ENCODE measurements at regions not wholly inside any gene's neighbourhood (a gene's known extent, or its start where the extent isn't known, plus 50 kb on each side); places are given as distances from the start of the nearest gene placed in this dataset.

- no peak overlapping the region for H3K4me3 ChIP-seq
Measured at GRCh38 chr4:164197556-164197955, 556.4 kb upstream of the SMIM31 start.

GRCh38 chr4:164203476-164203875, 550.5 kb upstream of the SMIM31 start:
- 87% methylated on average over 4 of the region's 4 CpGs for WGBS
- no peak for DNase-seq (ENCODE audit: low spot score in 2 of 2)
- no peak for TF ChIP-seq EP300 (IDR thresholded peaks at IDR 0.05)
- no peak for TF ChIP-seq CTCF (IDR thresholded peaks at IDR 0.05)
- no peak for TF ChIP-seq POLR2AphosphoS5 (IDR thresholded peaks at IDR 0.05)
- no peak for TF ChIP-seq POLR2A (IDR thresholded peaks at IDR 0.05)
- no peaks in the 10 kb centered on the region for H3K36me3 ChIP-seq
- H3K27me3 ChIP-seq: no peaks in the 10 kb centered on the region
- H3K27ac ChIP-seq: no peak overlapping the region
- H3K9me3 ChIP-seq: no peaks in the 10 kb centered on the region
- H3K4me1 ChIP-seq: no peaks in the 10 kb centered on the region
- H3K4me3 ChIP-seq: no peak overlapping the region

More at GRCh38 chr4:164197556-164197955, 556.4 kb upstream of the SMIM31 start:
- H3K36me3 ChIP-seq: no peaks in the 10 kb centered on the region
- WGBS: 92% methylated on average over 18 of the region's 18 CpGs
- H3K9me3 ChIP-seq: no peaks in the 10 kb centered on the region
- H3K27ac ChIP-seq: no peak overlapping the region
- DNase-seq (ENCODE audit: low spot score in 2 of 2): no peak
- H3K27me3 ChIP-seq: no peaks in the 10 kb centered on the region
- no peaks in the 10 kb centered on the region for H3K4me1 ChIP-seq
- TF ChIP-seq POLR2A (IDR thresholded peaks at IDR 0.05): no peak

GRCh38 chr4:164204434-164204833, 549.5 kb upstream of the SMIM31 start:
- Histone ChIP-seq H3K36me3 (no peaks in the 10 kb centered on the region), H3K27ac (no peak overlapping the region), H3K4me3 (no peak overlapping the region), H3K27me3 (no peaks in the 10 kb centered on the region), H3K9me3 (no peaks in the 10 kb centered on the region), H3K4me1 (no peaks in the 10 kb centered on the region)
- no peak for DNase-seq (ENCODE audit: low spot score in 2 of 2)
- TF ChIP-seq POLR2A (IDR thresholded peaks at IDR 0.05): no peak
- no peak for TF ChIP-seq CTCF (IDR thresholded peaks at IDR 0.05)
- TF ChIP-seq POLR2AphosphoS5 (IDR thresholded peaks at IDR 0.05): no peak
- TF ChIP-seq EP300 (IDR thresholded peaks at IDR 0.05): no peak

GRCh38 chr4:164207460-164207859, 546.5 kb upstream of the SMIM31 start:
- H3K27ac ChIP-seq: no peak overlapping the region
- no peak overlapping the region for H3K4me3 ChIP-seq
- H3K4me1 ChIP-seq: no peaks in the 10 kb centered on the region
- H3K36me3 ChIP-seq: no peaks in the 10 kb centered on the region
- 84% methylated on average over 5 of the region's 5 CpGs for WGBS
- no peak for DNase-seq (ENCODE audit: low spot score in 2 of 2)
- no peaks in the 10 kb centered on the region for H3K27me3 ChIP-seq
- H3K9me3 ChIP-seq: no peaks in the 10 kb centered on the region
- TF ChIP-seq CTCF (IDR thresholded peaks at IDR 0.05): no peak
- TF ChIP-seq POLR2A (IDR thresholded peaks at IDR 0.05): no peak
- no peak for TF ChIP-seq EP300 (IDR thresholded peaks at IDR 0.05)
- no peak for TF ChIP-seq POLR2AphosphoS5 (IDR thresholded peaks at IDR 0.05)

GRCh38 chr4:164210377-164210776, 543.6 kb upstream of the SMIM31 start:
- Histone ChIP-seq H3K27ac (no peak overlapping the region), H3K27me3 (no peaks in the 10 kb centered on the region), H3K9me3 (no peaks in the 10 kb centered on the region), H3K4me1 (no peaks in the 10 kb centered on the region), H3K36me3 (no peaks in the 10 kb centered on the region), H3K4me3 (no peak overlapping the region)
- TF ChIP-seq CTCF (IDR thresholded peaks at IDR 0.05) (no peak), POLR2AphosphoS5 (IDR thresholded peaks at IDR 0.05) (no peak), POLR2A (IDR thresholded peaks at IDR 0.05) (no peak), EP300 (IDR thresholded peaks at IDR 0.05) (no peak)
- DNase-seq (ENCODE audit: low spot score in 2 of 2): no peak
- 31% methylated on average over 1 of the region's 1 CpG for WGBS

GRCh38 chr4:164212134-164212533, 541.8 kb upstream of the SMIM31 start:
- Histone ChIP-seq H3K27ac (no peak overlapping the region), H3K27me3 (no peaks in the 10 kb centered on the region), H3K36me3 (no peaks in the 10 kb centered on the region), H3K4me1 (no peaks in the 10 kb centered on the region), H3K9me3 (no peaks in the 10 kb centered on the region), H3K4me3 (no peak overlapping the region)
- TF ChIP-seq POLR2A (IDR thresholded peaks at IDR 0.05) (no peak), POLR2AphosphoS5 (IDR thresholded peaks at IDR 0.05) (no peak), EP300 (IDR thresholded peaks at IDR 0.05) (no peak), CTCF (IDR thresholded peaks at IDR 0.05) (no peak)
- 68% methylated on average over 1 of the region's 1 CpG for WGBS
- DNase-seq (ENCODE audit: low spot score in 2 of 2): no peak

Data from suprapubic skin (tissue), 4 donors.